Lower leg skin (tissue), 4 donors: ENCODE measurements at regions not wholly inside any gene's neighbourhood (a gene's known extent, or its start where the extent isn't known, plus 50 kb on each side); places are given as distances from the start of the nearest gene placed in this dataset.

ENCODE experiments used
- DNase-seq, 2 donors: peaks; one replicate each; pipeline ENCODE4 v3.0.0-alpha.2; 2019; ENCODE audit warnings: low spot score in 2 of 2
- H3K4me3 ChIP-seq: fragments of 200-600 bp; sonication (generic); 2 replicates; pipeline ENCODE4 v1.5.1; 2017; ENCODE audit warnings: mild to moderate bottlenecking, low read depth; ENCODE audit not compliant: poor library complexity, severe bottlenecking
- POLR2A ChIP-seq, 2 donors: fragments of 450-650 bp; IDR thresholded peaks; one replicate each; pipeline ENCODE4 v1.6.1; 2016 to 2017; ENCODE audit warnings: antibody characterized with exemption in 2 of 2, mild to moderate bottlenecking in 1 of 2, moderate library complexity in 1 of 2
- WGBS, 2 donors: methylation state at CpG; one replicate each; pipeline ENCODE4 v1.1.5; 2018; 5-methylcytosine and 5-hydroxymethylcytosine counted together
- intact Hi-C: fragments of 100-400 bp; cut with DNase I; formaldehyde crosslinking; loops from one replicate; pipeline ENCODE4 v1.15.0; 2023; ENCODE audit warnings: low total_unique reads
- TF ChIP-seq, protein P1 (sequence below), 3 donors: fragments of 450-650 bp; IDR thresholded peaks; one replicate each; pipeline ENCODE4 v1.5.1; 2016; ENCODE audit warnings: antibody characterized with exemption in 3 of 3, mild to moderate bottlenecking in 3 of 3, moderate library complexity in 2 of 3

DNA sequence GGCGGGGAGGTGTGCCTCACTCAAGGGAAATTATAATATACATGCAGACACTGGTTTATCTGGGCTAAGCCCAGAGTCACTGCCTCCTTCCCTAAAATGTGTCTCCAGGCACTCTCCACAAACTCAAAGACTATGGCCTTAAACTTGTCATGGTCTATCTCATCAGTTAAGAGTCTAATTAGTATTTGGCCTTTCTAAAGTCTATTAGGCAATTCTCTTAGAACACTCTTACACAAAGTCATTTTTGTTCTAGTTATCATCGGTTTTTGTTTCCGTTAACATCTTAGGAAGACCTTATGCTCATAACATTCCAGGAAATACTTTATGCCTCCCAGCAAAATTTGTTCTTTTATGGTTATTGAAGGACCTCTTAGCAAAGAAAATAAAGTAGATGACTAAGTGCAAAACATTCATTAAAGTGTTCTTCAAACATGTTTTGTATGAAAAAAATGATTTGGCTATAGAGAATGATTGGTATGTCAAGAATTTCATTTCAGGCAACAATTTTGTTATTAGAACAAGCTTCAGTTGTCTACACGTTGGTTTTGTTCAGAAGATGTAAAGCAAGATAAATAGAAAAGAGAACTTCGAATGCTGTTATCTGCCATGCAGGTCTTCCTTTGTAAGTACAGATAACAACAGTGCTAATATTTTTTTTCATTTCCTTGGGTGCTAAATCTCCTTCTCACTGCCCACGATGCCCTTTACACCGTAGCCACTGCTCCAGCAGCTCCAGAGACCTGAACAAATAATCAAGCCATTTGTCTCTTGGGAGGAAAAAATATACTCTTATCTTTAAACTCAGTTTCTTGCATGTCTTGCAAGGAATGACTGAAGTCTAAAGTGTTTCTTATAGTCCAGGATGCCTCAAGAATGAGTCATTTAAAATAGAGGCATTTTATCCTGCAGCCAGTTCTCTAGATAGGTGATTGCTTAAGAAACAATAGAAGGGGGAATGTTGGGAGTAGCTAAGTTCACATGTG is 170.4 kb downstream of the HTR1B start:
- intact Hi-C loops: no loop called here
- TF ChIP-seq, protein P1, sequence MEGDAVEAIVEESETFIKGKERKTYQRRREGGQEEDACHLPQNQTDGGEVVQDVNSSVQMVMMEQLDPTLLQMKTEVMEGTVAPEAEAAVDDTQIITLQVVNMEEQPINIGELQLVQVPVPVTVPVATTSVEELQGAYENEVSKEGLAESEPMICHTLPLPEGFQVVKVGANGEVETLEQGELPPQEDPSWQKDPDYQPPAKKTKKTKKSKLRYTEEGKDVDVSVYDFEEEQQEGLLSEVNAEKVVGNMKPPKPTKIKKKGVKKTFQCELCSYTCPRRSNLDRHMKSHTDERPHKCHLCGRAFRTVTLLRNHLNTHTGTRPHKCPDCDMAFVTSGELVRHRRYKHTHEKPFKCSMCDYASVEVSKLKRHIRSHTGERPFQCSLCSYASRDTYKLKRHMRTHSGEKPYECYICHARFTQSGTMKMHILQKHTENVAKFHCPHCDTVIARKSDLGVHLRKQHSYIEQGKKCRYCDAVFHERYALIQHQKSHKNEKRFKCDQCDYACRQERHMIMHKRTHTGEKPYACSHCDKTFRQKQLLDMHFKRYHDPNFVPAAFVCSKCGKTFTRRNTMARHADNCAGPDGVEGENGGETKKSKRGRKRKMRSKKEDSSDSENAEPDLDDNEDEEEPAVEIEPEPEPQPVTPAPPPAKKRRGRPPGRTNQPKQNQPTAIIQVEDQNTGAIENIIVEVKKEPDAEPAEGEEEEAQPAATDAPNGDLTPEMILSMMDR (IDR thresholded peaks at IDR 0.05): no peak
- no peak for TF ChIP-seq POLR2A (IDR thresholded peaks at IDR 0.05)
- H3K4me3 ChIP-seq: no peak overlapping the region
- DNase-seq: no peak
- 27 to 30% methylated on average over 7 of the region's 7 CpGs for WGBS, 2 donors

- TF ChIP-seq, protein P1 (IDR thresholded peaks at IDR 0.05): no peak
- TF ChIP-seq POLR2A (IDR thresholded peaks at IDR 0.05): no peak
- H3K4me3 ChIP-seq: no peak overlapping the region
- WGBS, 2 donors: 87 to 91% methylated on average over 1 of the region's 1 CpG
Observed at GRCh38 chr6:77290798-77291197, 172.5 kb downstream of the HTR1B start.

GRCh38 chr6:77286541-77286940 is 176.8 kb downstream of the HTR1B start:
- H3K4me3 ChIP-seq: no peak overlapping the region
- WGBS, 2 donors: 89 to 92% methylated on average over 3 of the region's 3 CpGs
- no peak for DNase-seq
- TF ChIP-seq, protein P1 (IDR thresholded peaks at IDR 0.05): no peak
- no peak for TF ChIP-seq POLR2A (IDR thresholded peaks at IDR 0.05)
- intact Hi-C loops: no loop called here

More at GRCh38 chr6:77290798-77291197, 172.5 kb downstream of the HTR1B start:
- intact Hi-C loops: no loop called here
- DNase-seq: no peak

DNA sequence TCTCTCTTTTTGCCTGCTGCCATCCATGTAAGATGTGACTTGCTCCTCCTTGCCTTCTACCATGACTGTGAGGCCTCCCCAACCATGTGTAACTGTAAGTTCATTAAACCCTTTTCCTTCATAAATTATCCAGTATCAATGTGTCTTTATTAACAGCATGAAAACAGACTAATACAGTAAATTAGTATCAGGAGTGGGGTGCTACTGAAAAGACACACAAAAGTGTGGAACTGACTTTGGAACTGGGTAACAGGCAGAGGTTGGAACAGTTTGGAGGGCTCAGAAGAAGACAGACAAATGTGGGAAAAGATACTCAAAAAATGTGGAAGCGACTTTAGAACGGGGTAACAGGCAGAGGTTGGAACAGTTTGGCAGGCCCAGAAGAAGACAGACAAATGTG is 189.4 kb downstream of the HTR1B start:
- intact Hi-C loops: no loop called here
- no peak for TF ChIP-seq POLR2A (IDR thresholded peaks at IDR 0.05)
- TF ChIP-seq, protein P1 (IDR thresholded peaks at IDR 0.05): no peak
- DNase-seq: no peak
- H3K4me3 ChIP-seq: no peak overlapping the region
- 92 to 95% methylated on average over 2 of the region's 2 CpGs for WGBS, 2 donors

DNA sequence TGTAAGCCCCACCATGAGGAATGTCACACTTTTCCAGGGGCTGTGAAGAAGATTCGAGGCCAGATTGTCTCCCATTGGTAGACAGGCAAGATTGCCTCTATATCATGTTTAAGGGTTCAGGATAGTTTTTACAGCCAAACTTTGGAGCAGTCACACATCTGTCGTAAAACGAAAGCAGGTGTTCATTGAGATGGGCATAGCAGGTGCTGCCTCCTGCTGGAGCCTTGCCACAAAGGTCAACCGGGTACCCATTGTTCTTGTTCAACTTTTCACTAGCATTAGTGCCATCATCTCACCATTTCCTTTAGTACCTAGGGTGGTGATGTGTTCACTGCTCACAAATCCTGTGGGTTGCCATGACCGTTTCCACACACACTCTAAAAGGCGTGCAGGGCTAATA is 198.3 kb downstream of the HTR1B start:
- intact Hi-C loops: no loop called here
- WGBS, 2 donors: 83 to 84% methylated on average over 6 of the region's 6 CpGs
- no peak overlapping the region for H3K4me3 ChIP-seq
- DNase-seq: no peak
- TF ChIP-seq, protein P1 (IDR thresholded peaks at IDR 0.05): no peak
- TF ChIP-seq POLR2A (IDR thresholded peaks at IDR 0.05): no peak
